ENCODE measurements at regions not wholly inside any gene's neighbourhood (a gene's known extent, or its start where the extent isn't known, plus 50 kb on each side); places are given as distances from the start of the nearest gene placed in this dataset.

GRCh38 chr20:52889225-52889624, 82.9 kb upstream of the TSHZ2 start:
- intact Hi-C loops (cut with DNase I) = no loop called here
- no peaks in the 10 kb centered on the region for H3K9me3 ChIP-seq
- H3K4me3 ChIP-seq = no peak overlapping the region
- H3K27me3 ChIP-seq (replicated peaks; ENCODE audit: insufficient read depth) = no peaks in the 10 kb centered on the region
- H3K27ac ChIP-seq = no peak overlapping the region
- DNase-seq (ENCODE audit: low spot score) = no peak
- no peaks in the 10 kb centered on the region for H3K36me3 ChIP-seq
- 28% methylated on average over 4 of the region's 4 CpGs for WGBS
- H3K4me1 ChIP-seq (replicated peaks) = no peaks in the 10 kb centered on the region
- TF ChIP-seq CTCF (IDR thresholded peaks at IDR 0.05) (no peak), POLR2A (IDR thresholded peaks at IDR 0.05) (no peak), POLR2AphosphoS5 (IDR thresholded peaks at IDR 0.05) (peak; percentile 36)

GRCh38 chr20:52888096-52888495, 84.1 kb upstream of the TSHZ2 start:
- DNase-seq (ENCODE audit: low spot score) = no peak
- Histone ChIP-seq H3K27ac (no peak overlapping the region), H3K9me3 (no peaks in the 10 kb centered on the region), H3K4me1 (replicated peaks) (no peaks in the 10 kb centered on the region), H3K36me3 (no peaks in the 10 kb centered on the region), H3K27me3 (replicated peaks; ENCODE audit: insufficient read depth) (no peaks in the 10 kb centered on the region), H3K4me3 (no peak overlapping the region)
- intact Hi-C loops (cut with DNase I) = no loop called here
- no peak for TF ChIP-seq POLR2AphosphoS5 (IDR thresholded peaks at IDR 0.05)
- no peak for TF ChIP-seq POLR2A (IDR thresholded peaks at IDR 0.05)
- no peak for TF ChIP-seq CTCF (IDR thresholded peaks at IDR 0.05)
- WGBS = 98% methylated on average over 3 of the region's 3 CpGs

DNA sequence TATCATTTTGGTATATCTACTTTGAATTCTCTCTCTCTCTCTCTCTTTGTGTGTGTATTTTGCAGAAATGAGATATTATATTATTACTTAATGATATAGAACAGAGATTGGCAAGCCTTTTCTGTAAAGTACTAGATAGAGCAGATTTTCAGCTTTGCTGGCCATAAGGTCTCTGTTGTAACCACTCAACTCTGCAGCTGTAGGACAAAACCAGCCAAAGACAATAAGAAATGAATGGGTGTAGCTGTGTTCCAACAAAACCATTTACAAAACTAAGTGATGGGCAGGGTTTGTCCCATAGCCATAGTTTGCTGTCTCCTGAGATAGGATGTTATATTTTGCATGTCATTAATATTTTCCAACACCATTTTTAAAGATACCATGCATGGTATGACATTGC, 91.2 kb upstream of the TSHZ2 start:
- no peak for DNase-seq (ENCODE audit: low spot score)
- Histone ChIP-seq H3K9me3 (no peaks in the 10 kb centered on the region), H3K4me1 (replicated peaks) (no peaks in the 10 kb centered on the region), H3K4me3 (no peak overlapping the region), H3K36me3 (no peaks in the 10 kb centered on the region), H3K27me3 (replicated peaks; ENCODE audit: insufficient read depth) (no peaks in the 10 kb centered on the region), H3K27ac (no peak overlapping the region)
- TF ChIP-seq CTCF (IDR thresholded peaks at IDR 0.05) (no peak), POLR2AphosphoS5 (IDR thresholded peaks at IDR 0.05) (no peak), POLR2A (IDR thresholded peaks at IDR 0.05) (no peak)
- intact Hi-C loops (cut with DNase I) = no loop called here

DNA sequence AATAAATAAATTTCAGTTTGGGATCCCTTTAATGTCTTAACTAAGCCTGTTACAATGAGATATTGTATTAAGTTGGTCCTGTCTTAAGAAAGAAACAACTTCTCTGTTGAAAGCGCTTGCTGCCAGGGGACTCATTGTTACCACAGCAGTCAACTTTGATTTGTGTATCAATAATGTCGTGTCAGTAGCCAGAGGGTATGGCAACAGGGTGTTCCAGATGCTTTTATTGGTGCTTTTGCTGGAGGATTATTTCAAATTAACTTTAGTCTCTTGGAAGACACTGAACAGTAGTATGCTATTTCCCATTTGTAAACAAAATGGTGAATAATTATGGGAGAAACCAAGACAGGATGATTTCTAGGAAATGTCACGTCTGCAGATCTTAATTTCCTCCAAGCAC, 91.9 kb upstream of the TSHZ2 start:
- no peak for TF ChIP-seq POLR2AphosphoS5 (IDR thresholded peaks at IDR 0.05)
- no peak for TF ChIP-seq POLR2A (IDR thresholded peaks at IDR 0.05)
- no peak for TF ChIP-seq CTCF (IDR thresholded peaks at IDR 0.05)
- Histone ChIP-seq H3K27me3 (replicated peaks; ENCODE audit: insufficient read depth) (no peaks in the 10 kb centered on the region), H3K4me3 (no peak overlapping the region), H3K36me3 (no peaks in the 10 kb centered on the region), H3K4me1 (replicated peaks) (no peaks in the 10 kb centered on the region), H3K9me3 (no peaks in the 10 kb centered on the region), H3K27ac (no peak overlapping the region)
- intact Hi-C loops (cut with DNase I) = no loop called here
- no peak for DNase-seq (ENCODE audit: low spot score)
- 18% methylated on average over 3 of the region's 3 CpGs for WGBS

DNA sequence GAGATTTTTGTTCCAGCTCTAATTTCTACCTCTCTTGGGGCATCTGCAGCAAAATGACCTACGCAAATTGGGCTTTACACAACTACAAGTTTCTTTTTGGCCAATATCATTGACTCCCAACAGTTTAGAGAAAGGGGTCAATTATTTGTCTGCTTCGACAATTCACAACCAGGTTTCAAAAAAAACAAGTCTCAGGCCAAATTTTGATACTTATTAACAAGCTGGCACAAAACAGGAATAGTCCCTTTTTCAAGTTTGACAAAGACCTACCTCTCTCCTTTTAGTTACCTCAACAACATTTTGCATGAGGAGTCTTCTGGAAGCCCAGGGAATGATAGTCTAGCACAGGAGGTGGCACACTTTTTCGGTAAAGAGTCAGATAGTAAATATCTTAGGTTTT, 97.9 kb upstream of the TSHZ2 start:
- Histone ChIP-seq H3K4me1 (replicated peaks) (no peaks in the 10 kb centered on the region), H3K9me3 (no peaks in the 10 kb centered on the region), H3K36me3 (no peaks in the 10 kb centered on the region), H3K27me3 (replicated peaks; ENCODE audit: insufficient read depth) (no peaks in the 10 kb centered on the region), H3K4me3 (no peak overlapping the region), H3K27ac (no peak overlapping the region)
- DNase-seq (ENCODE audit: low spot score) = no peak
- no peak for TF ChIP-seq CTCF (IDR thresholded peaks at IDR 0.05)
- TF ChIP-seq POLR2A (IDR thresholded peaks at IDR 0.05) = no peak
- TF ChIP-seq POLR2AphosphoS5 (IDR thresholded peaks at IDR 0.05) = no peak
- WGBS = 82% methylated on average over 3 of the region's 3 CpGs
- intact Hi-C loops (cut with DNase I) = no loop called here

All from prostate gland (tissue), 2 donors.